HepG2 (cell line): ENCODE measurements at regions not wholly inside any gene's neighbourhood (a gene's known extent, or its start where the extent isn't known, plus 50 kb on each side); places are given as distances from the start of the nearest gene placed in this dataset.
A peak's percentile ranks its signal among the peaks of the same experiment; 100 is the strongest.

Experiments used
- ATAC-seq: fragments of 200-7000 bp; cut with Tn5 transposase; 3 replicates; pipeline ENCODE4 v1.9.1; 2020; ENCODE audit warnings: mild to moderate bottlenecking, moderate library complexity
- BruUV-seq: library from RNA; stranded (reverse); fragments of 400-500 nt; replicated peaks from 2 replicates; lab custom pipeline; 2021; lab: Mats Ljungman, UMichigan
- CTCF ChIA-PET: fragments of 300-600 bp; formaldehyde crosslinking; extraction: SDS; loops from one replicate; lab custom pipeline; 2021; ENCODE audit warnings: low total read pairs, inconsistent platforms, low intra/inter-chr PET ratio; lab: Yijun Ruan, JAX
- POLR2A ChIA-PET: fragments of 350-600 bp; sonication (Branson Sonifier 250); formaldehyde crosslinking; loops from one replicate; lab custom pipeline; 2020; ENCODE audit warnings: antibody characterized with exemption, inconsistent platforms; lab: Yijun Ruan, JAX
- DNase-seq: peaks from one replicate; pipeline ENCODE4 v3.0.0-alpha.2; 2015; ENCODE audit warnings: low spot score
- FAIRE-seq: peaks from 3 replicates; lab custom pipeline; 2011; peaks lifted over from hg19 to GRCh38; lab: Jason Lieb, UNC
- H2AFZ ChIP-seq: one replicate; pipeline ENCODE4 v1.6.1; 2011; ENCODE audit warnings: low read length, inconsistent platforms
- H3K27ac ChIP-seq: fragments of 300-600 bp; 3 replicates; pipeline ENCODE4 v1.8.0; 2011; ENCODE audit warnings: mixed run types, mild to moderate bottlenecking, mixed read lengths, low read length, inconsistent platforms; ENCODE audit not compliant: insufficient read depth; ENCODE audit errors: extremely low read length
- H3K27me3 ChIP-seq, 2 experiments: fragments of 200-600 bp in 1 of 2; 2 replicates in 1 of 2; 3 replicates in 1 of 2; pipeline versions ENCODE4 v1.6.0 to v1.8.0; 2011; ENCODE audit warnings: low read length in 2 of 2, mild to moderate bottlenecking in 2 of 2, moderate library complexity in 2 of 2, inconsistent platforms in 1 of 2; ENCODE audit not compliant: insufficient read depth in 2 of 2, control insufficient read depth in 1 of 2
- H3K36me3 ChIP-seq, 2 experiments: fragments of 200-600 bp in 1 of 2; replicated peaks in 1 of 2; 2 replicates in 1 of 2; 3 replicates in 1 of 2; pipeline versions ENCODE4 v1.5.1 to v1.8.0; 2011; ENCODE audit warnings: low read length in 2 of 2, inconsistent platforms in 1 of 2; ENCODE audit not compliant: insufficient read depth in 2 of 2, control insufficient read depth in 1 of 2
- H3K4me1 ChIP-seq: 2 replicates; pipeline ENCODE4 v1.5.1; 2012; ENCODE audit warnings: low read length, inconsistent platforms; ENCODE audit not compliant: insufficient read depth
- H3K4me2 ChIP-seq: 2 replicates; pipeline ENCODE4 v1.6.0; 2011; ENCODE audit warnings: low read depth, low read length, inconsistent platforms
- H3K4me3 ChIP-seq, 3 experiments: fragments of 200-600 bp in 1 of 3; sonication (generic), shearing (Covaris generic) in 1 of 3; replicated peaks in 1 of 3; 2 replicates each; pipeline ENCODE4 v1.5.1; 2011 to 2016; ENCODE audit warnings: low read length in 3 of 3, inconsistent platforms in 2 of 3, low read depth in 2 of 3, mild to moderate bottlenecking in 2 of 3, control low read depth in 1 of 3, mixed read lengths in 1 of 3; ENCODE audit not compliant: insufficient read depth in 1 of 3
- H3K79me2 ChIP-seq: one replicate; pipeline ENCODE4 v1.6.1; 2011; ENCODE audit warnings: low read length, inconsistent platforms; ENCODE audit not compliant: insufficient read depth
- H3K9ac ChIP-seq: 2 replicates; pipeline ENCODE4 v1.6.0; 2011; ENCODE audit warnings: mild to moderate bottlenecking, low read depth, low read length, inconsistent platforms; ENCODE audit not compliant: insufficient read depth
- H3K9me3 ChIP-seq: 2 replicates; pipeline ENCODE4 v1.5.1; 2012; ENCODE audit warnings: mild to moderate bottlenecking, low read length
- H4K20me1 ChIP-seq: 2 replicates; pipeline ENCODE4 v1.6.0; 2011; ENCODE audit warnings: inconsistent platforms, mild to moderate bottlenecking, low read length, moderate library complexity; ENCODE audit not compliant: insufficient read depth
- CEBPG ChIP-seq: IDR thresholded peaks from 2 replicates; pipeline ENCODE4 v1.6.1; 2016
- HOXD1 ChIP-seq: sonication (generic); formaldehyde crosslinking; IDR thresholded peaks from 2 replicates; pipeline ENCODE4 v1.5.0; 2020; ENCODE audit warnings: missing genetic modification reagents
- KDM2A ChIP-seq: sonication (generic); formaldehyde crosslinking; IDR thresholded peaks from 2 replicates; pipeline ENCODE4 v1.4.0; 2020; ENCODE audit warnings: low read depth, missing genetic modification reagents, borderline replicate concordance
- KLF9 ChIP-seq: IDR thresholded peaks from 2 replicates; pipeline ENCODE4 v1.6.1; 2016; ENCODE audit warnings: low read depth
- MAFF ChIP-seq: IDR thresholded peaks from 2 replicates; pipeline ENCODE4 v1.6.1; 2011; ENCODE audit warnings: low read depth, low read length, improper control_type of control experiment
- NR1H2 ChIP-seq: sonication (generic); formaldehyde crosslinking; IDR thresholded peaks from 2 replicates; pipeline ENCODE4 v1.8.1; 2022; ENCODE audit warnings: low read depth, missing genetic modification reagents, borderline replicate concordance
- RAD21 ChIP-seq: fragments of 450-650 bp; formaldehyde crosslinking; IDR thresholded peaks from 2 replicates; pipeline ENCODE4 v1.5.0; 2020; ENCODE audit warnings: mild to moderate bottlenecking
- SMC3 ChIP-seq: IDR thresholded peaks from 2 replicates; pipeline ENCODE4 v1.6.1; 2011; ENCODE audit warnings: low read length, improper control_type of control experiment
- STAG1 ChIP-seq: sonication (generic); formaldehyde crosslinking; IDR thresholded peaks from 2 replicates; pipeline ENCODE4 v1.4.0; 2020; ENCODE audit warnings: missing genetic modification reagents
- TEAD3 ChIP-seq: optimal IDR thresholded peaks from 2 replicates; pipeline ENCODE3; 2016; ENCODE audit warnings: borderline replicate concordance
- XRCC5 ChIP-seq: fragments of 200-400 bp; formaldehyde crosslinking; optimal IDR thresholded peaks from 2 replicates; pipeline ENCODE3; 2017; ENCODE audit warnings: mild to moderate bottlenecking, low read length
- ZNF296 ChIP-seq: sonication (generic); formaldehyde crosslinking; conservative IDR thresholded peaks from 2 replicates; pipeline ENCODE4 v1.5.0; 2020; ENCODE audit warnings: mild to moderate bottlenecking, missing genetic modification reagents
- ZNF3 ChIP-seq: IDR thresholded peaks from 2 replicates; pipeline ENCODE4 v1.7.0; 2017; ENCODE audit warnings: inconsistent platforms
- ZNF350 ChIP-seq: sonication (generic); formaldehyde crosslinking; IDR thresholded peaks from 2 replicates; pipeline ENCODE4 v1.4.0; 2020; ENCODE audit warnings: mild to moderate bottlenecking, low read depth, missing genetic modification reagents, borderline replicate concordance
- WGBS: methylation state at CpG from one replicate; pipeline ENCODE4 v1.1.6; 2017; ENCODE audit warnings: low lambda C conversion rate; 5-methylcytosine and 5-hydroxymethylcytosine counted together
- in situ Hi-C: cut with HindIII; loops from 2 replicates; pipeline ENCODE4 v1.10.0; 2017; ENCODE audit warnings: low pct_unique_long_range_greater_than_20kb; ENCODE audit not compliant: extremely low pct_ligation_motif_present
- intact Hi-C: fragments of 100-400 bp; cut with micrococcal nuclease; formaldehyde crosslinking; loops from one replicate; pipeline ENCODE4 v1.10.0; 2022; ENCODE audit not compliant: unreplicated experiment
- TF ChIP-seq, protein P1 (sequence below): sonication (generic); formaldehyde crosslinking; IDR thresholded peaks from 2 replicates; pipeline ENCODE4 v1.9.0; 2021; ENCODE audit warnings: missing genetic modification reagents, mild to moderate bottlenecking, borderline replicate concordance
- TF ChIP-seq, protein P2 (sequence below): sonication (generic); formaldehyde crosslinking; IDR thresholded peaks from 2 replicates; pipeline ENCODE4 v1.5.0; 2020; ENCODE audit warnings: mild to moderate bottlenecking, missing genetic modification reagents
- TF ChIP-seq, protein P3 (sequence below): IDR thresholded peaks from 2 replicates; pipeline ENCODE4 v1.6.1; 2012; ENCODE audit warnings: low read depth, low read length, improper control_type of control experiment
- TF ChIP-seq, protein P4 (sequence below): sonication (generic); formaldehyde crosslinking; IDR thresholded peaks from 2 replicates; pipeline ENCODE4 v1.5.0; 2020; ENCODE audit warnings: mild to moderate bottlenecking, missing genetic modification reagents, moderate library complexity

DNA sequence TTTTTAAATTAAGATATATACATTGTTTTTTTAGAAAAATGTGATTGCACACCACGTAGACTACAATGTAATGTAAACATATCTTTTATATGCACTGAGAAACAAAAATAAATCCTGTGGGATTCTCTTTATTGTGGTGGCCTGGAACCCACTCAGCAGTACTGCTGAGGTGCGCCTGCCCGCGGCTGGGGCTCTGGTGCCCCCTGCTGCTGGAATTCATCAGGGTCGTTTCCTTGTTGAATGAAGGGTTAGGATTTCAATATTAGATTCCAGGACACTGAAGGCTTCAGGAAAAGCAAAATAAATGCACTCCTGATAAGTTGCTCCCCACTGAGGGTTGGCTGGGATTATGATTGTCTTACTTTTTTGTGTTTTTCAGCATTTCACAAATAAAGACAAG is 175.8 kb upstream of the GGTLC1 start:
- in situ Hi-C loops: loop anchor here (5.0 to 25.0 kb wide), 3 partner anchors 227 to 753 kb away; no protein-coding TSS in a partner anchor
- Histone ChIP-seq H4K20me1 (no peaks in the 10 kb centered on the region), H3K36me3 (no peaks in the 10 kb centered on the region), H3K27me3 (no peaks in the 10 kb centered on the region), H3K79me2 (no peaks in the 10 kb centered on the region), H3K9ac (no peak overlapping the region), H2AFZ (no peak overlapping the region), H3K9me3 (no peaks in the 10 kb centered on the region), H3K27ac (no peak overlapping the region), H3K4me2 (no peak overlapping the region), H3K4me3 (no peak overlapping the region), H3K4me1 (no peaks in the 10 kb centered on the region)
- WGBS: 0% methylated on average over 5 of the region's 5 CpGs
- peak; percentile 21 for DNase-seq
- FAIRE-seq: peak; percentile 83
- no TSS peak for BruUV-seq
- ChIA-PET POLR2A (no interaction called here), CTCF (interaction anchor here (1.1 to 1.6 kb wide), 2 partner anchors 227 to 275 kb away, joined by 5 to 6 read pairs; no protein-coding TSS in a partner anchor)
- peak; percentile 87 for ATAC-seq
- intact Hi-C loops: loop anchor here (1.0 to 2.0 kb wide), 3 partner anchors 62 to 275 kb away; no protein-coding TSS in a partner anchor
- TF ChIP-seq KDM2A (peak; percentile 33; the same call in 1 of the 2 replicates), ZNF296 (CRISPR knock-in tag) (no peak), SMC3 (peak; percentile 41; the same call in 1 of the 2 replicates), KLF9 (CRISPR knock-in tag) (no peak), NR1H2 (CRISPR knock-in tag) (no peak), CEBPG (no peak), ZNF350 (CRISPR knock-in tag) (no peak), XRCC5 (peak; percentile 85), HOXD1 (CRISPR knock-in tag) (no peak), RAD21 (0 out of 2 replicates have a peak, but pooled peaks have one; percentile 36), MAFF (0 out of 2 replicates have a peak, but pooled peaks have one; percentile 6), TEAD3 (peak; percentile 32), ZNF3 (CRISPR knock-in tag) (no peak), STAG1 (CRISPR knock-in tag) (peak; percentile 70)
- TF ChIP-seq, protein P1, sequence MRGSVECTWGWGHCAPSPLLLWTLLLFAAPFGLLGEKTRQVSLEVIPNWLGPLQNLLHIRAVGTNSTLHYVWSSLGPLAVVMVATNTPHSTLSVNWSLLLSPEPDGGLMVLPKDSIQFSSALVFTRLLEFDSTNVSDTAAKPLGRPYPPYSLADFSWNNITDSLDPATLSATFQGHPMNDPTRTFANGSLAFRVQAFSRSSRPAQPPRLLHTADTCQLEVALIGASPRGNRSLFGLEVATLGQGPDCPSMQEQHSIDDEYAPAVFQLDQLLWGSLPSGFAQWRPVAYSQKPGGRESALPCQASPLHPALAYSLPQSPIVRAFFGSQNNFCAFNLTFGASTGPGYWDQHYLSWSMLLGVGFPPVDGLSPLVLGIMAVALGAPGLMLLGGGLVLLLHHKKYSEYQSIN: no peak
- TF ChIP-seq, protein P2, sequence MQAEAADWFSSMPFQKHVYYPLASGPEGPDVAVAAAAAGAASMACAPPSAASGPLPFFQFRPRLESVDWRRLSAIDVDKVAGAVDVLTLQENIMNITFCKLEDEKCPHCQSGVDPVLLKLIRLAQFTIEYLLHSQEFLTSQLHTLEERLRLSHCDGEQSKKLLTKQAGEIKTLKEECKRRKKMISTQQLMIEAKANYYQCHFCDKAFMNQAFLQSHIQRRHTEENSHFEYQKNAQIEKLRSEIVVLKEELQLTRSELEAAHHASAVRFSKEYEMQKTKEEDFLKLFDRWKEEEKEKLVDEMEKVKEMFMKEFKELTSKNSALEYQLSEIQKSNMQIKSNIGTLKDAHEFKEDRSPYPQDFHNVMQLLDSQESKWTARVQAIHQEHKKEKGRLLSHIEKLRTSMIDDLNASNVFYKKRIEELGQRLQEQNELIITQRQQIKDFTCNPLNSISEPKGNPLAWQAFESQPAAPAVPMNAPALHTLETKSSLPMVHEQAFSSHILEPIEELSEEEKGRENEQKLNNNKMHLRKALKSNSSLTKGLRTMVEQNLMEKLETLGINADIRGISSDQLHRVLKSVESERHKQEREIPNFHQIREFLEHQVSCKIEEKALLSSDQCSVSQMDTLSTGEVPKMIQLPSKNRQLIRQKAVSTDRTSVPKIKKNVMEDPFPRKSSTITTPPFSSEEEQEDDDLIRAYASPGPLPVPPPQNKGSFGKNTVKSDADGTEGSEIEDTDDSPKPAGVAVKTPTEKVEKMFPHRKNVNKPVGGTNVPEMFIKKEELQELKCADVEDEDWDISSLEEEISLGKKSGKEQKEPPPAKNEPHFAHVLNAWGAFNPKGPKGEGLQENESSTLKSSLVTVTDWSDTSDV (CRISPR knock-in tag): no peak
- TF ChIP-seq, protein P3, sequence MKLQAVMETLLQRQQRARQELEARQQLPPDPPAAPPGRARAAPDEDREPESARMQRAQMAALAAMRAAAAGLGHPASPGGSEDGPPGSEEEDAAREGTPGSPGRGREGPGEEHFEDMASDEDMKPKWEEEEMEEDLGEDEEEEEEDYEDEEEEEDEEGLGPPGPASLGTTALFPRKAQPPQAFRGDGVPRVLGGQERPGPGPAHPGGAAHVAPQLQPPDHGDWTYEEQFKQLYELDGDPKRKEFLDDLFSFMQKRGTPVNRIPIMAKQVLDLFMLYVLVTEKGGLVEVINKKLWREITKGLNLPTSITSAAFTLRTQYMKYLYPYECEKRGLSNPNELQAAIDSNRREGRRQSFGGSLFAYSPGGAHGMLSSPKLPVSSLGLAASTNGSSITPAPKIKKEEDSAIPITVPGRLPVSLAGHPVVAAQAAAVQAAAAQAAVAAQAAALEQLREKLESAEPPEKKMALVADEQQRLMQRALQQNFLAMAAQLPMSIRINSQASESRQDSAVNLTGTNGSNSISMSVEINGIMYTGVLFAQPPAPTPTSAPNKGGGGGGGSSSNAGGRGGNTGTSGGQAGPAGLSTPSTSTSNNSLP: 0 out of 2 replicates have a peak, but pooled peaks have one; percentile 20
- TF ChIP-seq, protein P4, sequence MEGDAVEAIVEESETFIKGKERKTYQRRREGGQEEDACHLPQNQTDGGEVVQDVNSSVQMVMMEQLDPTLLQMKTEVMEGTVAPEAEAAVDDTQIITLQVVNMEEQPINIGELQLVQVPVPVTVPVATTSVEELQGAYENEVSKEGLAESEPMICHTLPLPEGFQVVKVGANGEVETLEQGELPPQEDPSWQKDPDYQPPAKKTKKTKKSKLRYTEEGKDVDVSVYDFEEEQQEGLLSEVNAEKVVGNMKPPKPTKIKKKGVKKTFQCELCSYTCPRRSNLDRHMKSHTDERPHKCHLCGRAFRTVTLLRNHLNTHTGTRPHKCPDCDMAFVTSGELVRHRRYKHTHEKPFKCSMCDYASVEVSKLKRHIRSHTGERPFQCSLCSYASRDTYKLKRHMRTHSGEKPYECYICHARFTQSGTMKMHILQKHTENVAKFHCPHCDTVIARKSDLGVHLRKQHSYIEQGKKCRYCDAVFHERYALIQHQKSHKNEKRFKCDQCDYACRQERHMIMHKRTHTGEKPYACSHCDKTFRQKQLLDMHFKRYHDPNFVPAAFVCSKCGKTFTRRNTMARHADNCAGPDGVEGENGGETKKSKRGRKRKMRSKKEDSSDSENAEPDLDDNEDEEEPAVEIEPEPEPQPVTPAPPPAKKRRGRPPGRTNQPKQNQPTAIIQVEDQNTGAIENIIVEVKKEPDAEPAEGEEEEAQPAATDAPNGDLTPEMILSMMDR (CRISPR knock-in tag): peak; percentile 75
